Lower leg skin (tissue), 4 donors: ENCODE measurements at regions not wholly inside any gene's neighbourhood (a gene's known extent, or its start where the extent isn't known, plus 50 kb on each side); places are given as distances from the start of the nearest gene placed in this dataset.

Source experiments
- DNase-seq, 2 donors: peaks; one replicate each; pipeline ENCODE4 v3.0.0-alpha.2; 2019; ENCODE audit warnings: low spot score in 2 of 2
- H3K4me3 ChIP-seq: fragments of 200-600 bp; sonication (generic); 2 replicates; pipeline ENCODE4 v1.5.1; 2017; ENCODE audit warnings: mild to moderate bottlenecking, low read depth; ENCODE audit not compliant: poor library complexity, severe bottlenecking
- POLR2A ChIP-seq, 2 donors: fragments of 450-650 bp; IDR thresholded peaks; one replicate each; pipeline ENCODE4 v1.6.1; 2016 to 2017; ENCODE audit warnings: antibody characterized with exemption in 2 of 2, mild to moderate bottlenecking in 1 of 2, moderate library complexity in 1 of 2
- WGBS, 2 donors: methylation state at CpG; one replicate each; pipeline ENCODE4 v1.1.5; 2018; 5-methylcytosine and 5-hydroxymethylcytosine counted together
- intact Hi-C: fragments of 100-400 bp; cut with DNase I; formaldehyde crosslinking; loops from one replicate; pipeline ENCODE4 v1.15.0; 2023; ENCODE audit warnings: low total_unique reads
- TF ChIP-seq, protein P1 (sequence below), 3 donors: fragments of 450-650 bp; IDR thresholded peaks; one replicate each; pipeline ENCODE4 v1.5.1; 2016; ENCODE audit warnings: antibody characterized with exemption in 3 of 3, mild to moderate bottlenecking in 3 of 3, moderate library complexity in 2 of 3

DNA sequence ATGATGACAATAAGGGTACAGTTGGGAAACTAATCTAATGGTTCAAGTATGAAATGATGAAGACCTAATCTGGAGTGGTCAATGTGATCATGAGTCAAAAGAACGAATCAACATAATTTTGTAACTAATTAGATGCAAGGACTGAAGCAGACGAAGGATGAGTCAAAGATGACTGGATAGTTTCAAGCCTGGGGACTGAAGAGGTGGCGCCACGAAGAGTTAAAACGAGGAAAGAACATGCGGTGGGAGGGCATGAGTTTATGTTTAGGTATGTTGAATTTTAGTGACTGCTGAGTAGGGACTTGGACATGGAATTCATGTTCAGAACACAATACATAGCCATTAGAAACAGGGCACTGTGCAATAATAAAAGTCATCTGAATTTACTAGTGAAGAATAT, 221.5 kb upstream of the FAM241A start:
- 89 to 91% methylated on average over 6 of the region's 6 CpGs for WGBS, 2 donors
- intact Hi-C loops = no loop called here
- TF ChIP-seq POLR2A (IDR thresholded peaks at IDR 0.05) = no peak
- TF ChIP-seq, protein P1, sequence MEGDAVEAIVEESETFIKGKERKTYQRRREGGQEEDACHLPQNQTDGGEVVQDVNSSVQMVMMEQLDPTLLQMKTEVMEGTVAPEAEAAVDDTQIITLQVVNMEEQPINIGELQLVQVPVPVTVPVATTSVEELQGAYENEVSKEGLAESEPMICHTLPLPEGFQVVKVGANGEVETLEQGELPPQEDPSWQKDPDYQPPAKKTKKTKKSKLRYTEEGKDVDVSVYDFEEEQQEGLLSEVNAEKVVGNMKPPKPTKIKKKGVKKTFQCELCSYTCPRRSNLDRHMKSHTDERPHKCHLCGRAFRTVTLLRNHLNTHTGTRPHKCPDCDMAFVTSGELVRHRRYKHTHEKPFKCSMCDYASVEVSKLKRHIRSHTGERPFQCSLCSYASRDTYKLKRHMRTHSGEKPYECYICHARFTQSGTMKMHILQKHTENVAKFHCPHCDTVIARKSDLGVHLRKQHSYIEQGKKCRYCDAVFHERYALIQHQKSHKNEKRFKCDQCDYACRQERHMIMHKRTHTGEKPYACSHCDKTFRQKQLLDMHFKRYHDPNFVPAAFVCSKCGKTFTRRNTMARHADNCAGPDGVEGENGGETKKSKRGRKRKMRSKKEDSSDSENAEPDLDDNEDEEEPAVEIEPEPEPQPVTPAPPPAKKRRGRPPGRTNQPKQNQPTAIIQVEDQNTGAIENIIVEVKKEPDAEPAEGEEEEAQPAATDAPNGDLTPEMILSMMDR (IDR thresholded peaks at IDR 0.05) = no peak
- no peak for DNase-seq
- H3K4me3 ChIP-seq = no peak overlapping the region

DNA sequence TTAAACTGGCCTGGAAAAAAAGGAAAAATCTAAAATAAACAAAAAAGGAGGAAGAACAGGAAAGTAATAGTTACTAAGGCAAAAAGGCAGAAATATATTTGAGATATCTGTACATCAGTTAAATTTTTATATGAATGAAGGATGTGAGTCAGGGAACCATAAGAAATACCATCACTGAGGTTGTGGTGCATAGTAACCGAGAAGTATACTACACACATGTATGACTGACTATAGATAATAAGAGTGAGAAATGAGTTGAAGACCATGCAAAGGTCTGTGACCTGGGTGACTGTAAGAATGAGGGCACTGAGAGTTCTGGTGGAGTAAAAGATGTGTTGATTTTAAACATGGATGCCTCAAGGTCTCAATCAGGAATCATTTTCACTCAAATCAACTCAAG, 220.6 kb upstream of the FAM241A start:
- no peak for DNase-seq
- intact Hi-C loops = no loop called here
- TF ChIP-seq POLR2A (IDR thresholded peaks at IDR 0.05) = no peak
- TF ChIP-seq, protein P1 (IDR thresholded peaks at IDR 0.05) = no peak

GRCh38 chr4:111930659-111931058, 214.6 kb upstream of the FAM241A start:
- intact Hi-C loops = loop anchor here (10.0 kb wide), 1 partner anchor 1434 kb away; no protein-coding TSS in a partner anchor
- TF ChIP-seq, protein P1 (IDR thresholded peaks at IDR 0.05) = no peak
- no peak for TF ChIP-seq POLR2A (IDR thresholded peaks at IDR 0.05)
- no peak overlapping the region for H3K4me3 ChIP-seq
- WGBS, 2 donors = 65 to 70% methylated on average over 2 of the region's 2 CpGs
- no peak for DNase-seq

More for the DNA sequence above, 220.6 kb upstream of the FAM241A start:
- WGBS, 2 donors = 88 to 94% methylated on average over 1 of the region's 1 CpG
- no peak overlapping the region for H3K4me3 ChIP-seq

GRCh38 chr4:111933703-111934102, 211.6 kb upstream of the FAM241A start:
- TF ChIP-seq, protein P1 (IDR thresholded peaks at IDR 0.05) = no peak
- no peak for TF ChIP-seq POLR2A (IDR thresholded peaks at IDR 0.05)
- no peak for DNase-seq
- 26 to 34% methylated on average over 2 of the region's 2 CpGs for WGBS, 2 donors
- H3K4me3 ChIP-seq = no peak overlapping the region
- intact Hi-C loops = loop anchor here (10.0 kb wide), 1 partner anchor 1431 kb away; no protein-coding TSS in a partner anchor

DNA sequence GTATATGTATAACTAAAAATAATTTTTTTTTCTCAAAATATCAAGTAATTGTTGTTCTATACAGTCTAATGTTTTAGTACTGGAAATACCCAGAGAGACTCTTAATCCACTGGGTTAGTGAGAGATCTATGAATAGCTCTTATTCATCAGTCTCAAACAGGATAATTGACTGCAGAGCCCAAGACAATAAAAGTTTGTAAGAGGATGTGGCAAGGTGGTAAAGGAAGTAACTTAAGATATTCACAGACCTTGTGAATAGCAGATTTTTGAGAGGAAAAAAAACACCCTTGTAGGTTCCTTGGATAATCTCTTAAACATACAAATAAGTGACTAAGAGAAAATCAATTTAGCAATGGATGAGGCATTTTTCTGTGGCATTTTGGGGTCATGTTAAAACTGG, 210.9 kb upstream of the FAM241A start:
- no peak for TF ChIP-seq POLR2A (IDR thresholded peaks at IDR 0.05)
- TF ChIP-seq, protein P1 (IDR thresholded peaks at IDR 0.05) = no peak
- no peak for DNase-seq
- intact Hi-C loops = loop anchor here (10.0 kb wide), 1 partner anchor 1430 kb away; no protein-coding TSS in a partner anchor
- no peak overlapping the region for H3K4me3 ChIP-seq

DNA sequence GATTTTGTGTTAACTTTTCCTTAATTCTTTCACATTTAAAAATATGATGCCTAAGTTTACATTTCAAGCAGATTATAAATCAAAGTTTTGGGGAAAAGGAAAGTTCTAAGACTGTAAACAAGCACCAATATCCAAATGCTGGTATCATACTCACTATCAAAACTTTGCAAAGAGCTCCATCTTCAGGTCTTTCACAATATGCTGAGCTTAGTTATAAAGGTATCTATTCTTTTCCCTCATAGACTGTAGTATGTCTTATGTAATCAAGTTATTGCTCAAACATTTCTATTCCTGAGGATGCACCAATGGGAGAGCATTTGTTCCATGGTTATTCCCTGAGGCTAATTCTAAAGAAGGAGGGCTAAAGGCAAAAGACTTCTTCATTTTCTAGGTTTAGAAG, 207.9 kb upstream of the FAM241A start:
- H3K4me3 ChIP-seq = no peak overlapping the region
- DNase-seq = no peak
- TF ChIP-seq, protein P1 (IDR thresholded peaks at IDR 0.05) = no peak
- no peak for TF ChIP-seq POLR2A (IDR thresholded peaks at IDR 0.05)
- intact Hi-C loops = loop anchor here (10.0 kb wide), 1 partner anchor 1427 kb away; no protein-coding TSS in a partner anchor
